ENCODE measurements at regions not wholly inside any gene's neighbourhood (a gene's known extent, or its start where the extent isn't known, plus 50 kb on each side); places are given as distances from the start of the nearest gene placed in this dataset.

DNA sequence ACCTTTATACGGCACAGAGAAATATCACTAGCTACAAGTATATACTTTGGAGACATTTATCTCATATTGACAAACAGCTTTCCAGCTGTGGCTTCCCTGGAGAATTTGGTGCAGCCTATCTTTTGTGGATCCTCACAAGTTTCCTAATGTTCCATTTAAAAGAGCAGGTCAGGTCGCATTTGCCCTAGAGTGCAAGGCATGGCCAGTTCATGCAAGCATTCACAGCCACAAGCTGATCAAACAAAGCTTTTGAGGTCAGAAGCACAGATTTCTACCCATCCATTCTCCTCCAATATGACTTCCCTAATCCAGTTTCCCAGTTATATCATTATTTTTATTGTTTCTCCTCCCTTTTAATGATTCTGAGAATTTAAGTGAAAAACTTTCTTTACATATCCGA is 1008.4 kb upstream of the AGA start:
- 85 to 93% methylated on average over 3 of the region's 3 CpGs for WGBS, 2 donors
- DNase-seq = no peak
- Histone ChIP-seq H3K27ac (no peak overlapping the region), H3K4me3 (no peak overlapping the region), H3K27me3 (no peaks in the 10 kb centered on the region), H3K9me3 (peaks cover 0 to 17% (median 0%) of the 10 kb centered on the region in 11 donors), H3K36me3 (no peaks in the 10 kb centered on the region), H3K4me1 (no peaks in the 10 kb centered on the region)
- intact Hi-C loops (cut with DNase I) = no loop called here
- no peak for ATAC-seq
- TF ChIP-seq, protein P1, sequence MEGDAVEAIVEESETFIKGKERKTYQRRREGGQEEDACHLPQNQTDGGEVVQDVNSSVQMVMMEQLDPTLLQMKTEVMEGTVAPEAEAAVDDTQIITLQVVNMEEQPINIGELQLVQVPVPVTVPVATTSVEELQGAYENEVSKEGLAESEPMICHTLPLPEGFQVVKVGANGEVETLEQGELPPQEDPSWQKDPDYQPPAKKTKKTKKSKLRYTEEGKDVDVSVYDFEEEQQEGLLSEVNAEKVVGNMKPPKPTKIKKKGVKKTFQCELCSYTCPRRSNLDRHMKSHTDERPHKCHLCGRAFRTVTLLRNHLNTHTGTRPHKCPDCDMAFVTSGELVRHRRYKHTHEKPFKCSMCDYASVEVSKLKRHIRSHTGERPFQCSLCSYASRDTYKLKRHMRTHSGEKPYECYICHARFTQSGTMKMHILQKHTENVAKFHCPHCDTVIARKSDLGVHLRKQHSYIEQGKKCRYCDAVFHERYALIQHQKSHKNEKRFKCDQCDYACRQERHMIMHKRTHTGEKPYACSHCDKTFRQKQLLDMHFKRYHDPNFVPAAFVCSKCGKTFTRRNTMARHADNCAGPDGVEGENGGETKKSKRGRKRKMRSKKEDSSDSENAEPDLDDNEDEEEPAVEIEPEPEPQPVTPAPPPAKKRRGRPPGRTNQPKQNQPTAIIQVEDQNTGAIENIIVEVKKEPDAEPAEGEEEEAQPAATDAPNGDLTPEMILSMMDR (IDR thresholded peaks at IDR 0.05) = no peak

GRCh38 chr4:178453057-178453456 is 1010.8 kb upstream of the AGA start:
- no peak overlapping the region for H3K4me3 ChIP-seq
- 77 to 82% methylated on average over 4 of the region's 4 CpGs for WGBS, 2 donors

DNA sequence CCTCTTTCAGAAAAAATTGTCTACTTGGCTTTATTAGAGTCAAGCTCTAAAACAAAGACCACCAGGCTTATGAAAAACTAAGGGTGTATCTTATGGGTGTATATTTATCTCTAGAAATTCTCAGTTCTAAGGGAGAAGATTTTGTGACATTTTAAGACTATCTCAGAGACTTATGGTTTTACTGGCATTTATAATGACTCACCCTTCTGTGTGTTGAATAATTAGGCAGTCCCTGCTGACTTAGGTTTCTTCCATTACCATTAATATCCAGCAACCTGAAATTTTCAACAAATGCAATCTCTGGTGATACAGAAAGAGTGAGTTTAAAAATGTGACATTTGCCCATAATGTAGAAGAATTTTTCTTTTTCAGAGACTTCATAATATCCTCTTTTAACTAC is 1015.0 kb upstream of the AGA start:
- ATAC-seq (no peak), DNase-seq (no peak)
- no peaks in the 10 kb centered on the region for H3K27me3 ChIP-seq
- TF ChIP-seq, protein P1 (IDR thresholded peaks at IDR 0.05) = no peak
- no peaks in the 10 kb centered on the region for H3K4me1 ChIP-seq
- no peaks in the 10 kb centered on the region for H3K36me3 ChIP-seq
- H3K9me3 ChIP-seq = peaks cover 0 to 12% (median 0%) of the 10 kb centered on the region in 11 donors
- H3K4me3 ChIP-seq = no peak overlapping the region
- no peak overlapping the region for H3K27ac ChIP-seq
- intact Hi-C loops (cut with DNase I) = no loop called here

More at GRCh38 chr4:178453057-178453456, 1010.8 kb upstream of the AGA start:
- H3K4me1 ChIP-seq = no peaks in the 10 kb centered on the region
- DNase-seq = no peak
- peaks cover 0 to 11% (median 0%) of the 10 kb centered on the region in 11 donors for H3K9me3 ChIP-seq
- intact Hi-C loops (cut with DNase I) = no loop called here
- TF ChIP-seq, protein P1 (IDR thresholded peaks at IDR 0.05) = no peak
- H3K27me3 ChIP-seq = no peaks in the 10 kb centered on the region
- H3K36me3 ChIP-seq = no peaks in the 10 kb centered on the region
- no peak for ATAC-seq
- H3K27ac ChIP-seq = no peak overlapping the region

DNA sequence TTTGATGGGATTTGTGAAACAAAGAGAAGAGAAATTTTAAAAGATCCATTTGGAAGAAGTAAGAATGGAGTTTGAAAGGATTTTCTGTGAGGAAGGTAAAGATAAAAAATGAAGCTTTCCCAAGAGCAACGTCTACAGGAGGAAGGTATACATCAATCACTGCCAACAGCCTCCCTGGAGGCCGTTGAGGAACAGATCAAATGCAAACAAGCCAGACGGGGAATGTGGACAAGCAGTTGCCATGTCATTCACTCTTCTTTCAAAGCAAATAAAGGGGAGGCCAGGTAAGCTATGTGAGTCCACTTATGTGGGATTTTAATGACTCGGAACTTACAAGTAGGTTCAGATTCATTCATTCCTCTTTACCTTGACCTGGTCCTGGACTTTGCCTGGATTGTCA is 1020.5 kb upstream of the AGA start:
- Histone ChIP-seq H3K9me3 (peaks cover 0 to 4% (median 0%) of the 10 kb centered on the region in 11 donors), H3K4me1 (no peaks in the 10 kb centered on the region), H3K4me3 (no peak overlapping the region), H3K36me3 (no peaks in the 10 kb centered on the region), H3K27me3 (no peaks in the 10 kb centered on the region), H3K27ac (no peak overlapping the region)
- DNase-seq (no peak), ATAC-seq (no peak)
- TF ChIP-seq, protein P1 (IDR thresholded peaks at IDR 0.05) = no peak
- 51 to 60% methylated on average over 4 of the region's 4 CpGs for WGBS, 2 donors
- intact Hi-C loops (cut with DNase I) = no loop called here
